GM12878 (cell line): ENCODE measurements at regions not wholly inside any gene's neighbourhood (a gene's known extent, or its start where the extent isn't known, plus 50 kb on each side); places are given as distances from the start of the nearest gene placed in this dataset.

Experiments used
- BHLHE40 ChIP-seq, 2 experiments: fragments of 450-650 bp in 1 of 2; IDR thresholded peaks; 2 replicates each; pipeline ENCODE4 v1.6.1; 2011 to 2017; ENCODE audit warnings: low read depth in 2 of 2, borderline replicate concordance in 1 of 2, improper control_type of control experiment in 1 of 2, low read length in 1 of 2, mild to moderate bottlenecking in 1 of 2
- CBX3 ChIP-seq: fragments of 200-600 bp; sonication (generic); IDR thresholded peaks from 2 replicates; pipeline ENCODE4 v1.6.1; 2016; ENCODE audit warnings: low read depth, borderline replicate concordance
- CREB1 ChIP-seq: IDR thresholded peaks from 2 replicates; pipeline ENCODE4 v1.6.1; 2012; ENCODE audit warnings: low read depth, mild to moderate bottlenecking, inconsistent platforms
- ELK1 ChIP-seq: IDR thresholded peaks from 2 replicates; pipeline ENCODE4 v1.6.1; 2012; ENCODE audit warnings: low read depth, low read length, improper control_type of control experiment
- FOS ChIP-seq: IDR thresholded peaks from 3 replicates; pipeline ENCODE4 v1.6.1; 2011; ENCODE audit warnings: borderline replicate concordance; ENCODE audit not compliant: insufficient read length; ENCODE audit errors: extremely low read depth
- MAX ChIP-seq: IDR thresholded peaks from 2 replicates; pipeline ENCODE4 v1.6.1; 2012; ENCODE audit warnings: low read depth, low read length, improper control_type of control experiment
- POLR2A ChIP-seq: IDR thresholded peaks from 2 replicates; pipeline ENCODE4 v1.6.1; 2011; ENCODE audit warnings: low read depth, mild to moderate bottlenecking, low read length
- TCF12 ChIP-seq: IDR thresholded peaks from 2 replicates; pipeline ENCODE4 v1.6.1; 2011; ENCODE audit warnings: low read depth, mild to moderate bottlenecking, low read length
- ZNF24 ChIP-seq: fragments of 450-650 bp; IDR thresholded peaks from 2 replicates; pipeline ENCODE4 v1.6.1; 2017; ENCODE audit warnings: antibody characterized with exemption, mild to moderate bottlenecking
- ZNF384 ChIP-seq: IDR thresholded peaks from 2 replicates; pipeline ENCODE4 v1.6.1; 2012; ENCODE audit warnings: low read depth, mild to moderate bottlenecking, low read length, improper control_type of control experiment, borderline replicate concordance
- TF ChIP-seq, protein P1 (sequence below), 3 experiments: IDR thresholded peaks in 2 of 3; conservative IDR thresholded peaks in 1 of 3; 2 replicates each; pipeline ENCODE4 v1.5.1; 2011; ENCODE audit warnings: low read depth in 3 of 3, low read length in 3 of 3, mild to moderate bottlenecking in 3 of 3, control low read depth in 2 of 3, moderate library complexity in 2 of 3, inconsistent platforms in 1 of 3, mixed read lengths in 1 of 3; ENCODE audit not compliant: control insufficient read depth in 2 of 3, insufficient read depth in 1 of 3; ENCODE audit errors: extremely low read depth in 1 of 3

GRCh38 chr2:144875290-144875969 is 355.5 kb upstream of the ZEB2 start:
- TF ChIP-seq ZNF24 (no peak), BHLHE40 (IDR thresholded peaks at IDR 0.05; ENCODE audit: borderline replicate concordance in 1 of 2, low read depth in 2 of 2, low read length in 1 of 2) (no peak), TCF12 (no peak), POLR2A (no peak), CBX3 (no peak), ZNF384 (no peak), FOS (no peak), MAX (no peak), ELK1 (no peak), CREB1 (no peak)
- TF ChIP-seq, protein P1, sequence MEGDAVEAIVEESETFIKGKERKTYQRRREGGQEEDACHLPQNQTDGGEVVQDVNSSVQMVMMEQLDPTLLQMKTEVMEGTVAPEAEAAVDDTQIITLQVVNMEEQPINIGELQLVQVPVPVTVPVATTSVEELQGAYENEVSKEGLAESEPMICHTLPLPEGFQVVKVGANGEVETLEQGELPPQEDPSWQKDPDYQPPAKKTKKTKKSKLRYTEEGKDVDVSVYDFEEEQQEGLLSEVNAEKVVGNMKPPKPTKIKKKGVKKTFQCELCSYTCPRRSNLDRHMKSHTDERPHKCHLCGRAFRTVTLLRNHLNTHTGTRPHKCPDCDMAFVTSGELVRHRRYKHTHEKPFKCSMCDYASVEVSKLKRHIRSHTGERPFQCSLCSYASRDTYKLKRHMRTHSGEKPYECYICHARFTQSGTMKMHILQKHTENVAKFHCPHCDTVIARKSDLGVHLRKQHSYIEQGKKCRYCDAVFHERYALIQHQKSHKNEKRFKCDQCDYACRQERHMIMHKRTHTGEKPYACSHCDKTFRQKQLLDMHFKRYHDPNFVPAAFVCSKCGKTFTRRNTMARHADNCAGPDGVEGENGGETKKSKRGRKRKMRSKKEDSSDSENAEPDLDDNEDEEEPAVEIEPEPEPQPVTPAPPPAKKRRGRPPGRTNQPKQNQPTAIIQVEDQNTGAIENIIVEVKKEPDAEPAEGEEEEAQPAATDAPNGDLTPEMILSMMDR (IDR thresholded peaks at IDR 0.05 in 2 of 3, conservative IDR thresholded peaks at IDR 0.05 in 1 of 3; ENCODE audit: control insufficient read depth in 2 of 3, extremely low read depth in 1 of 3, insufficient read depth in 1 of 3, low read depth in 3 of 3, low read length in 3 of 3): no peak
